ENCODE measurements at regions not wholly inside any gene's neighbourhood (a gene's known extent, or its start where the extent isn't known, plus 50 kb on each side); places are given as distances from the start of the nearest gene placed in this dataset.
"Not testable (repeated sequence)": the region's sequence is repeated elsewhere in the genome, so short reads cannot be mapped to it uniquely, and the experiment has no call there.

GRCh38 chr11:38751421-38751820 lies 2153.4 kb upstream of the RAG2 start:
- DNase-seq (ENCODE audit: extremely low read depth in 1 of 2, low read depth in 1 of 2): no peak

- not testable (repeated sequence) for DNase-seq (ENCODE audit: extremely low read depth in 1 of 2, low read depth in 1 of 2)
These were observed 2148.5 kb upstream of the RAG2 start for GRCh38 chr11:38746516-38746915.

GRCh38 chr11:38723361-38723760 lies 2125.3 kb upstream of the RAG2 start:
- no peak for DNase-seq (ENCODE audit: extremely low read depth in 1 of 2, low read depth in 1 of 2)

GRCh38 chr11:38721586-38722315 lies 2123.7 kb upstream of the RAG2 start:
- DNase-seq (ENCODE audit: extremely low read depth in 1 of 2, low read depth in 1 of 2): no peak

GRCh38 chr11:38718659-38719058 lies 2120.6 kb upstream of the RAG2 start:
- DNase-seq (ENCODE audit: extremely low read depth in 1 of 2, low read depth in 1 of 2): no peak

- no peak for DNase-seq (ENCODE audit: extremely low read depth in 1 of 2, low read depth in 1 of 2)
These were observed 2120.0 kb upstream of the RAG2 start for GRCh38 chr11:38718049-38718448.

- DNase-seq (ENCODE audit: extremely low read depth in 1 of 2, low read depth in 1 of 2): no peak
These were observed 2113.1 kb upstream of the RAG2 start for GRCh38 chr11:38711110-38711509.

- DNase-seq (ENCODE audit: extremely low read depth in 1 of 2, low read depth in 1 of 2): no peak
These were observed 2112.2 kb upstream of the RAG2 start for GRCh38 chr11:38710262-38710661.

GRCh38 chr11:38700111-38700510 lies 2102.1 kb upstream of the RAG2 start:
- no peak for DNase-seq (ENCODE audit: extremely low read depth in 1 of 2, low read depth in 1 of 2)

GRCh38 chr11:38693306-38693705 lies 2095.3 kb upstream of the RAG2 start:
- DNase-seq (ENCODE audit: extremely low read depth in 1 of 2, low read depth in 1 of 2): no peak

GRCh38 chr11:38690211-38690610 lies 2092.2 kb upstream of the RAG2 start:
- DNase-seq (ENCODE audit: extremely low read depth in 1 of 2, low read depth in 1 of 2): not testable (repeated sequence)

GRCh38 chr11:38687008-38687407 lies 2089.0 kb upstream of the RAG2 start:
- no peak for DNase-seq (ENCODE audit: extremely low read depth in 1 of 2, low read depth in 1 of 2)

- no peak for DNase-seq (ENCODE audit: extremely low read depth in 1 of 2, low read depth in 1 of 2)
These were observed 2085.4 kb upstream of the RAG2 start for GRCh38 chr11:38683484-38683883.

GRCh38 chr11:38680746-38681145 lies 2082.7 kb upstream of the RAG2 start:
- no peak for DNase-seq (ENCODE audit: extremely low read depth in 1 of 2, low read depth in 1 of 2)

- DNase-seq (ENCODE audit: extremely low read depth in 1 of 2, low read depth in 1 of 2): no peak
These were observed 2082.1 kb upstream of the RAG2 start for GRCh38 chr11:38680166-38680565.

GRCh38 chr11:38672445-38672844 lies 2074.4 kb upstream of the RAG2 start:
- DNase-seq (ENCODE audit: extremely low read depth in 1 of 2, low read depth in 1 of 2): no peak

GRCh38 chr11:38667359-38667758 lies 2069.3 kb upstream of the RAG2 start:
- no peak for DNase-seq (ENCODE audit: extremely low read depth in 1 of 2, low read depth in 1 of 2)

- no peak for DNase-seq (ENCODE audit: extremely low read depth in 1 of 2, low read depth in 1 of 2)
These were observed 2050.6 kb upstream of the RAG2 start for GRCh38 chr11:38648604-38649003.

GRCh38 chr11:38646382-38646781 lies 2048.3 kb upstream of the RAG2 start:
- no peak for DNase-seq (ENCODE audit: extremely low read depth in 1 of 2, low read depth in 1 of 2)

- DNase-seq (ENCODE audit: extremely low read depth in 1 of 2, low read depth in 1 of 2): no peak
These were observed 2042.8 kb upstream of the RAG2 start for GRCh38 chr11:38640854-38641253.

- no peak for DNase-seq (ENCODE audit: extremely low read depth in 1 of 2, low read depth in 1 of 2)
These were observed 2014.7 kb upstream of the RAG2 start for GRCh38 chr11:38612701-38613100.

GRCh38 chr11:38601371-38601770 lies 2003.3 kb upstream of the RAG2 start:
- DNase-seq (ENCODE audit: extremely low read depth in 1 of 2, low read depth in 1 of 2): not testable (repeated sequence)

- DNase-seq (ENCODE audit: extremely low read depth in 1 of 2, low read depth in 1 of 2): no peak
These were observed 2000.4 kb upstream of the RAG2 start for GRCh38 chr11:38598418-38598817.

Data from stimulated activated CD8-positive, alpha-beta memory T cell treated with anti-CD3 and anti-CD28 coated beads, Interleukin-7, amount 100 ng/mL, for 48 hours (primary cell).